ENCODE measurements at regions not wholly inside any gene's neighbourhood (a gene's known extent, or its start where the extent isn't known, plus 50 kb on each side); places are given as distances from the start of the nearest gene placed in this dataset.

GRCh38 chr6:14724549-14724948, 521.3 kb upstream of the JARID2 start:
- TF ChIP-seq CTCF (conservative IDR thresholded peaks at IDR 0.05; ENCODE audit: low read depth in 2 of 2) (no peak), NANOG (IDR thresholded peaks at IDR 0.05; ENCODE audit: borderline replicate concordance) (no peak), EZH2 (IDR thresholded peaks at IDR 0.05; ENCODE audit: low read depth, unreplicated experiment) (no peak), POLR2AphosphoS5 (IDR thresholded peaks at IDR 0.05; ENCODE audit: low read depth) (no peak), CREB1 (CRISPR knock-in tag; IDR thresholded peaks at IDR 0.05; ENCODE audit: low read depth) (no peak), ZNF462 (CRISPR knock-in tag; IDR thresholded peaks at IDR 0.05) (no peak), REST (IDR thresholded peaks at IDR 0.05; ENCODE audit: unreplicated experiment) (no peak), JUNB (IDR thresholded peaks at IDR 0.05; ENCODE audit: unreplicated experiment) (no peak)
- TF ChIP-seq, protein P1, sequence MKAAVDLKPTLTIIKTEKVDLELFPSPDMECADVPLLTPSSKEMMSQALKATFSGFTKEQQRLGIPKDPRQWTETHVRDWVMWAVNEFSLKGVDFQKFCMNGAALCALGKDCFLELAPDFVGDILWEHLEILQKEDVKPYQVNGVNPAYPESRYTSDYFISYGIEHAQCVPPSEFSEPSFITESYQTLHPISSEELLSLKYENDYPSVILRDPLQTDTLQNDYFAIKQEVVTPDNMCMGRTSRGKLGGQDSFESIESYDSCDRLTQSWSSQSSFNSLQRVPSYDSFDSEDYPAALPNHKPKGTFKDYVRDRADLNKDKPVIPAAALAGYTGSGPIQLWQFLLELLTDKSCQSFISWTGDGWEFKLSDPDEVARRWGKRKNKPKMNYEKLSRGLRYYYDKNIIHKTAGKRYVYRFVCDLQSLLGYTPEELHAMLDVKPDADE (IDR thresholded peaks at IDR 0.05): no peak
